ENCODE measurements at regions not wholly inside any gene's neighbourhood (a gene's known extent, or its start where the extent isn't known, plus 50 kb on each side); places are given as distances from the start of the nearest gene placed in this dataset.

GRCh38 chr5:168086104-168086610 is 205.3 kb upstream of the WWC1 start:
- no peak for TF ChIP-seq EZH2 (IDR thresholded peaks at IDR 0.05; ENCODE audit: insufficient read depth, poor library complexity, severe bottlenecking)
- no peak for TF ChIP-seq EZH2phosphoT487 (IDR thresholded peaks at IDR 0.05; ENCODE audit: insufficient read depth, low read depth)
